Fibroblast of lung (primary cell): ENCODE measurements at regions not wholly inside any gene's neighbourhood (a gene's known extent, or its start where the extent isn't known, plus 50 kb on each side); places are given as distances from the start of the nearest gene placed in this dataset.
A peak's percentile ranks its signal among the peaks of the same experiment; 100 is the strongest.

Experiments
- DNase-seq, 2 donors: peaks; one replicate each; pipeline versions ENCODE4 v3.0.0 to v3.0.0-alpha.2; 2010; ENCODE audit warnings: low read depth in 2 of 2
- H2AFZ ChIP-seq: 2 replicates; pipeline ENCODE4 v1.5.1; 2012; ENCODE audit warnings: low read length, control low read depth, inconsistent platforms
- H3K27ac ChIP-seq: 2 replicates; pipeline ENCODE4 v1.5.1; 2011; ENCODE audit warnings: low read length, control low read depth; ENCODE audit not compliant: insufficient read depth
- H3K27me3 ChIP-seq: 2 replicates; pipeline ENCODE4 v1.5.1; 2011; ENCODE audit warnings: mild to moderate bottlenecking, low read length; ENCODE audit not compliant: control insufficient read depth, insufficient read depth
- H3K36me3 ChIP-seq: 2 replicates; pipeline ENCODE4 v1.5.1; 2011; ENCODE audit warnings: low read length; ENCODE audit not compliant: control insufficient read depth, insufficient read depth
- H3K4me1 ChIP-seq: 2 replicates; pipeline ENCODE4 v1.5.1; 2011; ENCODE audit warnings: low read length; ENCODE audit not compliant: control insufficient read depth, insufficient read depth; ENCODE audit errors: extremely low read depth
- H3K4me2 ChIP-seq: 2 replicates; pipeline ENCODE4 v1.5.1; 2011; ENCODE audit warnings: low read length, control low read depth; ENCODE audit not compliant: insufficient read depth; ENCODE audit errors: extremely low read depth
- H3K4me3 ChIP-seq, 4 experiments: fragments of 200-600 bp in 1 of 4; sonication (generic) in 1 of 4; replicated peaks in 1 of 4; 2 replicates each; pipeline ENCODE4 v1.5.1; 2011 to 2016; ENCODE audit warnings: low read length in 4 of 4, low read depth in 3 of 4, mild to moderate bottlenecking in 3 of 4, control low read depth in 2 of 4, inconsistent platforms in 1 of 4, mixed read lengths in 1 of 4; ENCODE audit not compliant: insufficient read depth in 1 of 4; ENCODE audit errors: control extremely low read depth in 1 of 4
- H3K79me2 ChIP-seq: 2 replicates; pipeline ENCODE4 v1.5.1; 2012; ENCODE audit warnings: mild to moderate bottlenecking, low read length, inconsistent platforms; ENCODE audit not compliant: control insufficient read depth, insufficient read depth
- H3K9ac ChIP-seq: 2 replicates; pipeline ENCODE4 v1.5.1; 2011; ENCODE audit warnings: mild to moderate bottlenecking, low read length, control low read depth; ENCODE audit not compliant: insufficient read depth
- H3K9me3 ChIP-seq: 2 replicates; pipeline ENCODE4 v1.5.1; 2012; ENCODE audit warnings: low read depth, low read length; ENCODE audit not compliant: control insufficient read depth, insufficient read depth
- H4K20me1 ChIP-seq: 2 replicates; pipeline ENCODE4 v1.5.1; 2011; ENCODE audit warnings: low read length; ENCODE audit not compliant: control insufficient read depth, insufficient read depth; ENCODE audit errors: extremely low read depth
- CTCF ChIP-seq, 2 donors: IDR thresholded peaks in 1 of 2; conservative IDR thresholded peaks in 1 of 2; 1 replicate in 1 of 2; 2 replicates in 1 of 2; pipeline ENCODE4 v1.5.1; 2011 to 2012; ENCODE audit warnings: low read length in 2 of 2, control low read depth in 1 of 2, inconsistent platforms in 1 of 2, low read depth in 1 of 2, mild to moderate bottlenecking in 1 of 2
- EZH2 ChIP-seq: IDR thresholded peaks from 2 replicates; pipeline ENCODE4 v1.5.1; 2012; ENCODE audit warnings: low read length, control low read depth, mild to moderate bottlenecking; ENCODE audit errors: missing control alignments

GRCh38 chr11:98674390-98674789, 346.4 kb upstream of the CNTN5 start:
- TF ChIP-seq EZH2 (no peak), CTCF (conservative IDR thresholded peaks at IDR 0.05 in 1 of 2, IDR thresholded peaks at IDR 0.05 in 1 of 2; ENCODE audit: low read depth in 1 of 2, low read length in 2 of 2) (no peak)
- H3K4me3 ChIP-seq: no peak overlapping the region
- H3K9me3 ChIP-seq: no peaks in the 10 kb centered on the region
- H2AFZ ChIP-seq: no peak overlapping the region
- no peaks in the 10 kb centered on the region for H4K20me1 ChIP-seq
- no peaks in the 10 kb centered on the region for H3K27me3 ChIP-seq
- H3K36me3 ChIP-seq: no peaks in the 10 kb centered on the region
- H3K27ac ChIP-seq: no peak overlapping the region
- H3K4me1 ChIP-seq: no peaks in the 10 kb centered on the region
- no peaks in the 10 kb centered on the region for H3K79me2 ChIP-seq
- no peak overlapping the region for H3K9ac ChIP-seq
- DNase-seq: no peak
- no peak overlapping the region for H3K4me2 ChIP-seq

DNA sequence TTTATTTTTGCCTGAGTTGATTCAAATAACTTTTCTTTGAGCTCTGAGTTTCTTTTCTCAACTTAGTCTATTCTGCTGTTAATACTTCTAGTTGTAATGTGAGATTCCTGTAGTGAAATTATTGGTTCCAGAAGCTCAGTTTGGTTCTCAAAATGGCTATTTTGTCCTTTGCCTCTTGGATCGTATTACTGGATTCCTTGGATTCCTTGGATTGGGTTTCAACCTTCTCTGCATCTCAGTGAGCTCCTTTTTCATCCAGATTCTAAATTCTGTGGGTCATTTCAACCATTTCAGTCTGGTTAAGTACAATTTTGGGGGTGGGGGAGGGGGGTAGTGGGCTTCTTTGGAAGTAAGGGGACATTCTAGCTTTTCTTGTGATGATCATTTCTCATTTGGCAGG, 341.1 kb upstream of the CNTN5 start:
- Histone ChIP-seq H3K36me3 (no peaks in the 10 kb centered on the region), H3K27ac (no peak overlapping the region), H3K9ac (no peak overlapping the region), H3K4me1 (no peaks in the 10 kb centered on the region), H3K4me2 (no peak overlapping the region), H4K20me1 (no peaks in the 10 kb centered on the region), H3K9me3 (no peaks in the 10 kb centered on the region), H3K4me3 (no peak overlapping the region), H3K27me3 (no peaks in the 10 kb centered on the region), H2AFZ (no peak overlapping the region), H3K79me2 (no peaks in the 10 kb centered on the region)
- DNase-seq: no peak
- no peak for TF ChIP-seq EZH2
- no peak for TF ChIP-seq CTCF (conservative IDR thresholded peaks at IDR 0.05 in 1 of 2, IDR thresholded peaks at IDR 0.05 in 1 of 2; ENCODE audit: low read depth in 1 of 2, low read length in 2 of 2)

DNA sequence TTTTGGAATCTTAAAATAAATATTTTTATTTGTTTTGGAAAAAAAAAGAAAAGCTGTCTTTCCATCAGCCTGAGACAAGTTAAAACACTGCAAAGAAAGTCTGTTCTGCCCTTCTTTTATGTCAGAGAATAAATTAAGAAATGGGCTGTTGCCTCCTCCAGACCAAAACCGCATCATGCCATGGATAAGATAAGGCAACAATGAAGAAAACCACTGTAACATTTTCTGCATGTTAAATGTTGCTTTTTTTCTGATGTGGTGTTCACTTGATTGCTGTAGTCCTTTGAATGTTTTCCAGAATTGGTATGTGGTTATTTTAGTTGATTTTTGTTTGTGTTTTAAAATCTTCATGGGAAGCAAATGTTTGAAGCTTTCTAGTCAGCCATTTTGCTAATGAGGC, 319.2 kb upstream of the CNTN5 start:
- TF ChIP-seq EZH2 (no peak), CTCF (conservative IDR thresholded peaks at IDR 0.05 in 1 of 2, IDR thresholded peaks at IDR 0.05 in 1 of 2; ENCODE audit: low read depth in 1 of 2, low read length in 2 of 2) (no peak)
- Histone ChIP-seq H3K36me3 (no peaks in the 10 kb centered on the region), H3K9me3 (no peaks in the 10 kb centered on the region), H3K4me1 (no peaks in the 10 kb centered on the region), H2AFZ (no peak overlapping the region), H3K27me3 (no peaks in the 10 kb centered on the region), H3K4me2 (no peak overlapping the region), H3K79me2 (no peaks in the 10 kb centered on the region), H3K4me3 (no peak overlapping the region), H4K20me1 (no peaks in the 10 kb centered on the region), H3K27ac (no peak overlapping the region), H3K9ac (no peak overlapping the region)
- peak in 1 of 2 donors; percentile 9 for DNase-seq
